Thyroid gland (tissue), 4 donors: ENCODE measurements at regions not wholly inside any gene's neighbourhood (a gene's known extent, or its start where the extent isn't known, plus 50 kb on each side); places are given as distances from the start of the nearest gene placed in this dataset.

Experiments used
- POLR2A ChIP-seq, 2 donors: fragments of 450-650 bp; IDR thresholded peaks; one replicate each; pipeline ENCODE4 v1.6.1; 2017; ENCODE audit warnings: antibody characterized with exemption in 2 of 2, mild to moderate bottlenecking in 2 of 2, moderate library complexity in 1 of 2
- TF ChIP-seq, protein P1 (sequence below), 6 experiments: fragments of 200-600 bp in 3 of 6; fragments of 450-650 bp in 3 of 6; sonication (generic) in 3 of 6; IDR thresholded peaks; one replicate each; pipeline ENCODE4 v1.5.1; 2016 to 2019; ENCODE audit warnings: antibody characterized with exemption in 6 of 6, mild to moderate bottlenecking in 2 of 6, inconsistent platforms in 1 of 6, moderate library complexity in 1 of 6

- TF ChIP-seq, protein P1, sequence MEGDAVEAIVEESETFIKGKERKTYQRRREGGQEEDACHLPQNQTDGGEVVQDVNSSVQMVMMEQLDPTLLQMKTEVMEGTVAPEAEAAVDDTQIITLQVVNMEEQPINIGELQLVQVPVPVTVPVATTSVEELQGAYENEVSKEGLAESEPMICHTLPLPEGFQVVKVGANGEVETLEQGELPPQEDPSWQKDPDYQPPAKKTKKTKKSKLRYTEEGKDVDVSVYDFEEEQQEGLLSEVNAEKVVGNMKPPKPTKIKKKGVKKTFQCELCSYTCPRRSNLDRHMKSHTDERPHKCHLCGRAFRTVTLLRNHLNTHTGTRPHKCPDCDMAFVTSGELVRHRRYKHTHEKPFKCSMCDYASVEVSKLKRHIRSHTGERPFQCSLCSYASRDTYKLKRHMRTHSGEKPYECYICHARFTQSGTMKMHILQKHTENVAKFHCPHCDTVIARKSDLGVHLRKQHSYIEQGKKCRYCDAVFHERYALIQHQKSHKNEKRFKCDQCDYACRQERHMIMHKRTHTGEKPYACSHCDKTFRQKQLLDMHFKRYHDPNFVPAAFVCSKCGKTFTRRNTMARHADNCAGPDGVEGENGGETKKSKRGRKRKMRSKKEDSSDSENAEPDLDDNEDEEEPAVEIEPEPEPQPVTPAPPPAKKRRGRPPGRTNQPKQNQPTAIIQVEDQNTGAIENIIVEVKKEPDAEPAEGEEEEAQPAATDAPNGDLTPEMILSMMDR (IDR thresholded peaks at IDR 0.05), result no peak
- no peak for TF ChIP-seq POLR2A (IDR thresholded peaks at IDR 0.05)
These were observed 355.4 kb upstream of the CPEB2 start for GRCh38 chr4:14646831-14647230.
